ENCODE measurements at regions not wholly inside any gene's neighbourhood (a gene's known extent, or its start where the extent isn't known, plus 50 kb on each side); places are given as distances from the start of the nearest gene placed in this dataset.

DNA sequence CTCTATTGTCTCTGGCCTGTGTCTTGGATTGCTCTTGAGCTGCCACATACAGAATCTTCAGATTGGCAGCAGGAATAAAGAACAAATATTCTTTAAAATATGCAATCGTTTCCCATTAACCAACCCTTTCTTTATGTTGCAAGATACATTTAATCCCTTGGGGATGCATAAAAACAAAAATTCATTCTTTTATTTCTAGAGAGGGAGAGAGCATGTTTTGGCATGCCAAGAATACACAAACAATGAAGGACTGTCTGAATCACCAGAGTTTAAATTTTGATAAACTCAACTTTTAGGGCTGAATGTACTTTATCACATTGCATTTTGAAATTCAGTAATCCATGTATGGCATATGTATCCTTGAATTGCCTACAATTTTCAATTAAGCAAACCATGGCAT is 154.3 kb upstream of the SEMA3D start:
- TF ChIP-seq, protein P1, sequence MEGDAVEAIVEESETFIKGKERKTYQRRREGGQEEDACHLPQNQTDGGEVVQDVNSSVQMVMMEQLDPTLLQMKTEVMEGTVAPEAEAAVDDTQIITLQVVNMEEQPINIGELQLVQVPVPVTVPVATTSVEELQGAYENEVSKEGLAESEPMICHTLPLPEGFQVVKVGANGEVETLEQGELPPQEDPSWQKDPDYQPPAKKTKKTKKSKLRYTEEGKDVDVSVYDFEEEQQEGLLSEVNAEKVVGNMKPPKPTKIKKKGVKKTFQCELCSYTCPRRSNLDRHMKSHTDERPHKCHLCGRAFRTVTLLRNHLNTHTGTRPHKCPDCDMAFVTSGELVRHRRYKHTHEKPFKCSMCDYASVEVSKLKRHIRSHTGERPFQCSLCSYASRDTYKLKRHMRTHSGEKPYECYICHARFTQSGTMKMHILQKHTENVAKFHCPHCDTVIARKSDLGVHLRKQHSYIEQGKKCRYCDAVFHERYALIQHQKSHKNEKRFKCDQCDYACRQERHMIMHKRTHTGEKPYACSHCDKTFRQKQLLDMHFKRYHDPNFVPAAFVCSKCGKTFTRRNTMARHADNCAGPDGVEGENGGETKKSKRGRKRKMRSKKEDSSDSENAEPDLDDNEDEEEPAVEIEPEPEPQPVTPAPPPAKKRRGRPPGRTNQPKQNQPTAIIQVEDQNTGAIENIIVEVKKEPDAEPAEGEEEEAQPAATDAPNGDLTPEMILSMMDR (IDR thresholded peaks at IDR 0.05), result no peak
- TF ChIP-seq POLR2A (IDR thresholded peaks at IDR 0.05), result no peak

All from heart left ventricle (tissue), 13 donors.